GM12878 (cell line): ENCODE measurements at regions not wholly inside any gene's neighbourhood (a gene's known extent, or its start where the extent isn't known, plus 50 kb on each side); places are given as distances from the start of the nearest gene placed in this dataset.

Source experiments
- ATF7 ChIP-seq: fragments of 450-650 bp; IDR thresholded peaks from 2 replicates; pipeline ENCODE4 v1.6.1; 2016; ENCODE audit warnings: low read depth, mild to moderate bottlenecking
- CBX5 ChIP-seq: sonication (generic); IDR thresholded peaks from 2 replicates; pipeline ENCODE4 v1.6.1; 2016; ENCODE audit warnings: low read depth, moderate library complexity, mild to moderate bottlenecking, inconsistent platforms
- CEBPB ChIP-seq, 2 experiments: fragments of 150-350 bp in 1 of 2; IDR thresholded peaks; 2 replicates each; pipeline ENCODE4 v1.6.1; 2012 to 2014; ENCODE audit warnings: low read depth in 2 of 2, low read length in 2 of 2, borderline replicate concordance in 1 of 2, inconsistent platforms in 1 of 2
- CHD1 ChIP-seq: IDR thresholded peaks from 2 replicates; pipeline ENCODE4 v1.6.1; 2012; ENCODE audit warnings: low read depth, low read length, improper control_type of control experiment
- IKZF1 ChIP-seq: fragments of 450-650 bp; conservative IDR thresholded peaks from 2 replicates; pipeline ENCODE4 v1.6.1; 2017; ENCODE audit warnings: antibody characterized with exemption, mild to moderate bottlenecking
- KAT2A ChIP-seq: conservative IDR thresholded peaks from 2 replicates; pipeline ENCODE4 v1.6.1; 2011; ENCODE audit warnings: low read depth, low read length; ENCODE audit not compliant: control insufficient read depth
- MEF2A ChIP-seq: IDR thresholded peaks from 2 replicates; pipeline ENCODE4 v1.6.1; 2011; ENCODE audit warnings: low read depth, mild to moderate bottlenecking, low read length, moderate library complexity; ENCODE audit not compliant: insufficient read depth
- MYB ChIP-seq: fragments of 150-350 bp; IDR thresholded peaks from 2 replicates; pipeline ENCODE4 v1.6.1; 2014; ENCODE audit warnings: mild to moderate bottlenecking, low read depth, low read length, borderline replicate concordance
- POU2F2 ChIP-seq: IDR thresholded peaks from 3 replicates; pipeline ENCODE4 v1.6.1; 2011; ENCODE audit warnings: low read depth, mild to moderate bottlenecking, low read length, borderline replicate concordance
- SUZ12 ChIP-seq: fragments of 200-600 bp; sonication (generic); IDR thresholded peaks from one replicate; pipeline ENCODE4 v1.6.1; 2018; ENCODE audit warnings: antibody characterized with exemption, mild to moderate bottlenecking; ENCODE audit not compliant: unreplicated experiment
- ZSCAN29 ChIP-seq: fragments of 450-650 bp; IDR thresholded peaks from 2 replicates; pipeline ENCODE4 v1.6.1; 2017; ENCODE audit warnings: mild to moderate bottlenecking, moderate library complexity
- TF ChIP-seq, protein P1 (sequence below): IDR thresholded peaks from 2 replicates; pipeline ENCODE4 v1.6.1; 2012; ENCODE audit warnings: low read depth, low read length, improper control_type of control experiment
- TF ChIP-seq, protein P2 (sequence below): fragments of 150-350 bp; IDR thresholded peaks from 2 replicates; pipeline ENCODE4 v1.6.1; 2016; ENCODE audit warnings: low read depth, low read length
- TF ChIP-seq, protein P3 (sequence below): fragments of 450-650 bp; IDR thresholded peaks from 2 replicates; pipeline ENCODE4 v1.6.1; 2017; ENCODE audit warnings: mild to moderate bottlenecking, moderate library complexity
- TF ChIP-seq, protein P4 (sequence below): IDR thresholded peaks from 2 replicates; pipeline ENCODE4 v1.6.1; 2011; ENCODE audit warnings: low read depth, mild to moderate bottlenecking, low read length, moderate library complexity, borderline replicate concordance; ENCODE audit errors: extremely low read depth
- TF ChIP-seq, protein P5 (sequence below): fragments of 450-650 bp; formaldehyde crosslinking; IDR thresholded peaks from 2 replicates; pipeline ENCODE4 v1.5.0; 2022; ENCODE audit warnings: mild to moderate bottlenecking, missing genetic modification characterization

DNA sequence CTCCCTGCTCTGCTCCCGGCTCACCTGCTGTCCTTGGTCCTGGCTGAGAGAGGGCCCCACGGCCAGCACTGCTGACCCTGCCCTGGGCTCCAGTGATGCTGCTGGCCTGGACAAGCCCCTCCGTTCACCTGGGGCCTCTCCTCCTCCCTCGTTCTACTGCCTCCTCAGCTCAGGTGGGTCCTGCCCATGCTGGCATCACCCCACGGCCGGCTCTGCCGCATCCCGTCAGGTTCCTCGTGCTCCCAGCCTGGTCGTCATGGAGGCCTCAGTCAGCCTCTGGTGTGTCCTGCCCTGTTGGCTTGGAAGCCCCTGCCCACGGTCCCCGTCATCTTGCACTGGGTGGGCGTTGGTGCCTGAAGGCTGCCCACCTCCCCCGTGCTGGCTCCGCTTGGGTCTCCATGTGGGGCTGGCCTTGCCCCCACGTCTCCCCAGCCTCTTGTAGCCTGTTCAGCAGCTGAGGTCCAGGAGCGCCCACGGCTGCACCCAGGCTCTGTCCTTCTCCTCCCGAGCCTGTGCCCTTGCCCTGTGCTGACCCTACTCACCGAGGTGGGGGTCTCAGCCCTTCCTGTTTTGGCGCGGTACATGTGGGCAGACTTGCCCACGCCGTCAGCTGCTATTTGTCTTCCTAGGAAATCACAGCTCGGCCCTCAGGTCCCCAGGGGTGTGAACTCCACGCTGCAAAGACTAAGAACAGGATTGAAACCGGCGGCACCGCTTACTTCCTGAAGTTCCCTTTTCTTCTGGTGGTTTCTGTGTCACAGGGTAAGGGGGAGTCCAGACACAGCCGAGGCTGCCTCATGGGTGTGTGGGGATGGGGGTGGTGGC is 121.6 kb downstream of the TMEM121 start (continued):
- TF ChIP-seq ATF7: 0 out of 2 replicates have a peak, but pooled peaks have one; percentile 10
- TF ChIP-seq, protein P1, sequence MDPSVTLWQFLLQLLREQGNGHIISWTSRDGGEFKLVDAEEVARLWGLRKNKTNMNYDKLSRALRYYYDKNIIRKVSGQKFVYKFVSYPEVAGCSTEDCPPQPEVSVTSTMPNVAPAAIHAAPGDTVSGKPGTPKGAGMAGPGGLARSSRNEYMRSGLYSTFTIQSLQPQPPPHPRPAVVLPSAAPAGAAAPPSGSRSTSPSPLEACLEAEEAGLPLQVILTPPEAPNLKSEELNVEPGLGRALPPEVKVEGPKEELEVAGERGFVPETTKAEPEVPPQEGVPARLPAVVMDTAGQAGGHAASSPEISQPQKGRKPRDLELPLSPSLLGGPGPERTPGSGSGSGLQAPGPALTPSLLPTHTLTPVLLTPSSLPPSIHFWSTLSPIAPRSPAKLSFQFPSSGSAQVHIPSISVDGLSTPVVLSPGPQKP: no peak
- TF ChIP-seq SUZ12: no peak
- TF ChIP-seq MYB: no peak
- TF ChIP-seq MEF2A: no peak
- no peak for TF ChIP-seq KAT2A
- TF ChIP-seq, protein P2, sequence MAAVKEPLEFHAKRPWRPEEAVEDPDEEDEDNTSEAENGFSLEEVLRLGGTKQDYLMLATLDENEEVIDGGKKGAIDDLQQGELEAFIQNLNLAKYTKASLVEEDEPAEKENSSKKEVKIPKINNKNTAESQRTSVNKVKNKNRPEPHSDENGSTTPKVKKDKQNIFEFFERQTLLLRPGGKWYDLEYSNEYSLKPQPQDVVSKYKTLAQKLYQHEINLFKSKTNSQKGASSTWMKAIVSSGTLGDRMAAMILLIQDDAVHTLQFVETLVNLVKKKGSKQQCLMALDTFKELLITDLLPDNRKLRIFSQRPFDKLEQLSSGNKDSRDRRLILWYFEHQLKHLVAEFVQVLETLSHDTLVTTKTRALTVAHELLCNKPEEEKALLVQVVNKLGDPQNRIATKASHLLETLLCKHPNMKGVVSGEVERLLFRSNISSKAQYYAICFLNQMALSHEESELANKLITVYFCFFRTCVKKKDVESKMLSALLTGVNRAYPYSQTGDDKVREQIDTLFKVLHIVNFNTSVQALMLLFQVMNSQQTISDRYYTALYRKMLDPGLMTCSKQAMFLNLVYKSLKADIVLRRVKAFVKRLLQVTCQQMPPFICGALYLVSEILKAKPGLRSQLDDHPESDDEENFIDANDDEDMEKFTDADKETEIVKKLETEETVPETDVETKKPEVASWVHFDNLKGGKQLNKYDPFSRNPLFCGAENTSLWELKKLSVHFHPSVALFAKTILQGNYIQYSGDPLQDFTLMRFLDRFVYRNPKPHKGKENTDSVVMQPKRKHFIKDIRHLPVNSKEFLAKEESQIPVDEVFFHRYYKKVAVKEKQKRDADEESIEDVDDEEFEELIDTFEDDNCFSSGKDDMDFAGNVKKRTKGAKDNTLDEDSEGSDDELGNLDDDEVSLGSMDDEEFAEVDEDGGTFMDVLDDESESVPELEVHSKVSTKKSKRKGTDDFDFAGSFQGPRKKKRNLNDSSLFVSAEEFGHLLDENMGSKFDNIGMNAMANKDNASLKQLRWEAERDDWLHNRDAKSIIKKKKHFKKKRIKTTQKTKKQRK: no peak
- TF ChIP-seq IKZF1: peak; percentile 66
- TF ChIP-seq, protein P3, sequence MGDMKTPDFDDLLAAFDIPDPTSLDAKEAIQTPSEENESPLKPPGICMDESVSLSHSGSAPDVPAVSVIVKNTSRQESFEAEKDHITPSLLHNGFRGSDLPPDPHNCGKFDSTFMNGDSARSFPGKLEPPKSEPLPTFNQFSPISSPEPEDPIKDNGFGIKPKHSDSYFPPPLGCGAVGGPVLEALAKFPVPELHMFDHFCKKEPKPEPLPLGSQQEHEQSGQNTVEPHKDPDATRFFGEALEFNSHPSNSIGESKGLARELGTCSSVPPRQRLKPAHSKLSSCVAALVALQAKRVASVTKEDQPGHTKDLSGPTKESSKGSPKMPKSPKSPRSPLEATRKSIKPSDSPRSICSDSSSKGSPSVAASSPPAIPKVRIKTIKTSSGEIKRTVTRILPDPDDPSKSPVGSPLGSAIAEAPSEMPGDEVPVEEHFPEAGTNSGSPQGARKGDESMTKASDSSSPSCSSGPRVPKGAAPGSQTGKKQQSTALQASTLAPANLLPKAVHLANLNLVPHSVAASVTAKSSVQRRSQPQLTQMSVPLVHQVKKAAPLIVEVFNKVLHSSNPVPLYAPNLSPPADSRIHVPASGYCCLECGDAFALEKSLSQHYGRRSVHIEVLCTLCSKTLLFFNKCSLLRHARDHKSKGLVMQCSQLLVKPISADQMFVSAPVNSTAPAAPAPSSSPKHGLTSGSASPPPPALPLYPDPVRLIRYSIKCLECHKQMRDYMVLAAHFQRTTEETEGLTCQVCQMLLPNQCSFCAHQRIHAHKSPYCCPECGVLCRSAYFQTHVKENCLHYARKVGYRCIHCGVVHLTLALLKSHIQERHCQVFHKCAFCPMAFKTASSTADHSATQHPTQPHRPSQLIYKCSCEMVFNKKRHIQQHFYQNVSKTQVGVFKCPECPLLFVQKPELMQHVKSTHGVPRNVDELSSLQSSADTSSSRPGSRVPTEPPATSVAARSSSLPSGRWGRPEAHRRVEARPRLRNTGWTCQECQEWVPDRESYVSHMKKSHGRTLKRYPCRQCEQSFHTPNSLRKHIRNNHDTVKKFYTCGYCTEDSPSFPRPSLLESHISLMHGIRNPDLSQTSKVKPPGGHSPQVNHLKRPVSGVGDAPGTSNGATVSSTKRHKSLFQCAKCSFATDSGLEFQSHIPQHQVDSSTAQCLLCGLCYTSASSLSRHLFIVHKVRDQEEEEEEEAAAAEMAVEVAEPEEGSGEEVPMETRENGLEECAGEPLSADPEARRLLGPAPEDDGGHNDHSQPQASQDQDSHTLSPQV: no peak
- TF ChIP-seq, protein P4, sequence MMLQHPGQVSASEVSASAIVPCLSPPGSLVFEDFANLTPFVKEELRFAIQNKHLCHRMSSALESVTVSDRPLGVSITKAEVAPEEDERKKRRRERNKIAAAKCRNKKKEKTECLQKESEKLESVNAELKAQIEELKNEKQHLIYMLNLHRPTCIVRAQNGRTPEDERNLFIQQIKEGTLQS: no peak
- TF ChIP-seq POU2F2: no peak
- TF ChIP-seq CHD1: no peak
- no peak for TF ChIP-seq CEBPB (IDR thresholded peaks at IDR 0.05; ENCODE audit: borderline replicate concordance in 1 of 2, low read depth in 2 of 2, low read length in 2 of 2)
- TF ChIP-seq ZSCAN29: no peak
- no peak for TF ChIP-seq CBX5
- TF ChIP-seq, protein P5, sequence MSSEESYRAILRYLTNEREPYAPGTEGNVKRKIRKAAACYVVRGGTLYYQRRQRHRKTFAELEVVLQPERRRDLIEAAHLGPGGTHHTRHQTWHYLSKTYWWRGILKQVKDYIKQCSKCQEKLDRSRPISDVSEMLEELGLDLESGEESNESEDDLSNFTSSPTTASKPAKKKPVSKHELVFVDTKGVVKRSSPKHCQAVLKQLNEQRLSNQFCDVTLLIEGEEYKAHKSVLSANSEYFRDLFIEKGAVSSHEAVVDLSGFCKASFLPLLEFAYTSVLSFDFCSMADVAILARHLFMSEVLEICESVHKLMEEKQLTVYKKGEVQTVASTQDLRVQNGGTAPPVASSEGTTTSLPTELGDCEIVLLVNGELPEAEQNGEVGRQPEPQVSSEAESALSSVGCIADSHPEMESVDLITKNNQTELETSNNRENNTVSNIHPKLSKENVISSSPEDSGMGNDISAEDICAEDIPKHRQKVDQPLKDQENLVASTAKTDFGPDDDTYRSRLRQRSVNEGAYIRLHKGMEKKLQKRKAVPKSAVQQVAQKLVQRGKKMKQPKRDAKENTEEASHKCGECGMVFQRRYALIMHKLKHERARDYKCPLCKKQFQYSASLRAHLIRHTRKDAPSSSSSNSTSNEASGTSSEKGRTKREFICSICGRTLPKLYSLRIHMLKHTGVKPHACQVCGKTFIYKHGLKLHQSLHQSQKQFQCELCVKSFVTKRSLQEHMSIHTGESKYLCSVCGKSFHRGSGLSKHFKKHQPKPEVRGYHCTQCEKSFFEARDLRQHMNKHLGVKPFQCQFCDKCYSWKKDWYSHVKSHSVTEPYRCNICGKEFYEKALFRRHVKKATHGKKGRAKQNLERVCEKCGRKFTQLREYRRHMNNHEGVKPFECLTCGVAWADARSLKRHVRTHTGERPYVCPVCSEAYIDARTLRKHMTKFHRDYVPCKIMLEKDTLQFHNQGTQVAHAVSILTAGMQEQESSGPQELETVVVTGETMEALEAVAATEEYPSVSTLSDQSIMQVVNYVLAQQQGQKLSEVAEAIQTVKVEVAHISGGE (CRISPR knock-in tag): no peak
